K562 (cell line): ENCODE measurements at regions not wholly inside any gene's neighbourhood (a gene's known extent, or its start where the extent isn't known, plus 50 kb on each side); places are given as distances from the start of the nearest gene placed in this dataset.

Experiments
- ATAC-seq: fragments of 200-7000 bp; cut with Tn5 transposase; 3 replicates; pipeline ENCODE4 v1.9.1; 2020; ENCODE audit warnings: moderate library complexity
- BruUV-seq: library from RNA; stranded (reverse); fragments of 400-500 nt; replicated peaks from 2 replicates; lab custom pipeline; 2021; lab: Mats Ljungman, UMichigan
- CTCF ChIA-PET: fragments of 300-600 bp; formaldehyde crosslinking; extraction: SDS; loops from one replicate; lab custom pipeline; 2021; ENCODE audit warnings: low intra/inter-chr PET ratio; lab: Yijun Ruan, JAX
- POLR2A ChIA-PET: fragments of 300-600, 350-650 bp; sonication (Branson Sonifier 250); formaldehyde crosslinking; extraction: SDS; loops from one replicate; lab custom pipeline; 2021; ENCODE audit warnings: antibody characterized with exemption, inconsistent platforms; lab: Yijun Ruan, JAX
- DNase-seq, 4 experiments: peaks; one replicate each; pipeline versions ENCODE4 v3.0.0 to v3.0.0-alpha.2; 2011 to 2018; ENCODE audit warnings: low spot score in 3 of 4, mixed read lengths in 3 of 4; ENCODE audit errors: extremely low read depth in 1 of 4
- FAIRE-seq: peaks from 2 replicates; lab custom pipeline; 2011; peaks lifted over from hg19 to GRCh38; lab: Jason Lieb, UNC
- H2AFZ ChIP-seq: 2 replicates; pipeline ENCODE4 v1.6.0; 2011; ENCODE audit warnings: low read depth, low read length, control low read depth, inconsistent platforms
- H3K27ac ChIP-seq: fragments of 200-600 bp; 3 replicates; pipeline ENCODE4 v1.8.0; 2011; ENCODE audit warnings: low read depth, mild to moderate bottlenecking, control low read depth, inconsistent platforms, low read length, moderate library complexity, mixed read lengths; ENCODE audit errors: extremely low read depth
- H3K27me3 ChIP-seq, 2 experiments: fragments of 300-600 bp in 1 of 2; 2 replicates in 1 of 2; 3 replicates in 1 of 2; pipeline versions ENCODE4 v1.6.0 to v1.8.0; 2011; ENCODE audit warnings: inconsistent platforms in 2 of 2, low read length in 2 of 2, mild to moderate bottlenecking in 1 of 2, mixed read lengths in 1 of 2, moderate library complexity in 1 of 2; ENCODE audit not compliant: control insufficient read depth in 2 of 2, insufficient read depth in 2 of 2
- H3K36me3 ChIP-seq: fragments of 300-600 bp; 3 replicates; pipeline ENCODE4 v1.8.0; 2011; ENCODE audit warnings: mild to moderate bottlenecking, low read length, inconsistent platforms; ENCODE audit not compliant: control insufficient read depth, insufficient read depth
- H3K4me1 ChIP-seq, 2 experiments: fragments of 200-600 bp in 1 of 2; replicated peaks in 1 of 2; 2 replicates in 1 of 2; 3 replicates in 1 of 2; pipeline versions ENCODE4 v1.5.1 to v1.8.0; 2011; ENCODE audit warnings: inconsistent platforms in 2 of 2, low read length in 2 of 2, mild to moderate bottlenecking in 1 of 2, mixed read lengths in 1 of 2, moderate library complexity in 1 of 2; ENCODE audit not compliant: control insufficient read depth in 2 of 2, insufficient read depth in 2 of 2
- H3K4me2 ChIP-seq: 2 replicates; pipeline ENCODE4 v1.6.1; 2011; ENCODE audit warnings: low read length, control low read depth, inconsistent platforms, mixed read lengths; ENCODE audit not compliant: insufficient read depth
- H3K4me3 ChIP-seq: fragments of 200-600 bp; sonication (generic), shearing (Covaris generic); 2 replicates; pipeline ENCODE4 v1.5.1; 2016; ENCODE audit warnings: control low read depth, inconsistent platforms
- H3K79me2 ChIP-seq: fragments of 200-600 bp; 3 replicates; pipeline ENCODE4 v1.8.0; 2011; ENCODE audit warnings: low read length, inconsistent platforms; ENCODE audit not compliant: control insufficient read depth, insufficient read depth
- H3K9ac ChIP-seq, 2 experiments: 2 replicates each; pipeline versions ENCODE4 v1.6.0 to v1.6.1; 2011; ENCODE audit warnings: low read depth in 2 of 2, low read length in 2 of 2, control low read depth in 1 of 2, inconsistent platforms in 1 of 2, mild to moderate bottlenecking in 1 of 2, mixed read lengths in 1 of 2; ENCODE audit not compliant: insufficient read depth in 1 of 2
- H3K9me1 ChIP-seq: one replicate; pipeline ENCODE4 v1.6.0; 2011; ENCODE audit warnings: inconsistent platforms, mild to moderate bottlenecking, low read length, moderate library complexity; ENCODE audit not compliant: control insufficient read depth, insufficient read depth
- H3K9me3 ChIP-seq: replicated peaks from 2 replicates; pipeline ENCODE4 v1.5.1; 2011; ENCODE audit warnings: low read depth, low read length, inconsistent platforms; ENCODE audit not compliant: control insufficient read depth, insufficient read depth
- H4K20me1 ChIP-seq: replicated peaks from 2 replicates; pipeline ENCODE4 v1.6.1; 2011; ENCODE audit warnings: low read length, inconsistent platforms, mixed read lengths; ENCODE audit not compliant: control insufficient read depth, insufficient read depth
- E2F6 ChIP-seq, 2 experiments: IDR thresholded peaks; 2 replicates each; pipeline ENCODE4 v1.6.1; 2011; ENCODE audit warnings: borderline replicate concordance in 1 of 2, control low read depth in 1 of 2, low read depth in 1 of 2, low read length in 1 of 2, mild to moderate bottlenecking in 1 of 2, mixed read lengths in 1 of 2, moderate library complexity in 1 of 2; ENCODE audit not compliant: insufficient read depth in 1 of 2, insufficient read length in 1 of 2, poor library complexity in 1 of 2, severe bottlenecking in 1 of 2; ENCODE audit errors: extremely low read depth in 1 of 2
- L3MBTL2 ChIP-seq: fragments of 450-650 bp; IDR thresholded peaks from 2 replicates; pipeline ENCODE4 v1.6.1; 2016; ENCODE audit warnings: mild to moderate bottlenecking, moderate library complexity
- WGBS: fragments of 100-300 bp; shearing (Covaris generic); methylation state at CpG from one replicate; pipeline ENCODE4 v1.1.6; 2016; ENCODE audit warnings: low coverage, mixed read lengths; ENCODE audit not compliant: insufficient coverage; ENCODE audit errors: missing lambda C conversion rate; 5-methylcytosine and 5-hydroxymethylcytosine counted together
- in situ Hi-C: fragments of 300-500 bp; cut with MboI; formaldehyde crosslinking; loops from 4 replicates; pipeline ENCODE4 v1.15.0; 2018; ENCODE audit warnings: inconsistent platforms, mixed read lengths
- intact Hi-C: fragments of 100-400 bp; cut with micrococcal nuclease; formaldehyde crosslinking; loops from 2 replicates; pipeline ENCODE4 v1.14.2; 2022
- TF ChIP-seq, protein P1 (sequence below): sonication (generic); formaldehyde crosslinking; IDR thresholded peaks from 2 replicates; pipeline ENCODE4 v1.8.1; 2023; ENCODE audit warnings: mild to moderate bottlenecking, missing genetic modification reagents
- TF ChIP-seq, protein P2 (sequence below): sonication (generic); formaldehyde crosslinking; IDR thresholded peaks from 2 replicates; pipeline ENCODE4 v1.8.0; 2022; ENCODE audit warnings: missing genetic modification reagents, mild to moderate bottlenecking, borderline replicate concordance
- TF ChIP-seq, protein P3 (sequence below): fragments of 200-800 bp; sonication (Bioruptor generic); IDR thresholded peaks from 2 replicates; pipeline ENCODE4 v1.6.1; 2017; ENCODE audit warnings: missing genetic modification characterization, missing compliant biosample characterization

GRCh38 chr12:125239563-125239962 lies 174.3 kb downstream of the AACS start (continued):
- TF ChIP-seq, protein P1, sequence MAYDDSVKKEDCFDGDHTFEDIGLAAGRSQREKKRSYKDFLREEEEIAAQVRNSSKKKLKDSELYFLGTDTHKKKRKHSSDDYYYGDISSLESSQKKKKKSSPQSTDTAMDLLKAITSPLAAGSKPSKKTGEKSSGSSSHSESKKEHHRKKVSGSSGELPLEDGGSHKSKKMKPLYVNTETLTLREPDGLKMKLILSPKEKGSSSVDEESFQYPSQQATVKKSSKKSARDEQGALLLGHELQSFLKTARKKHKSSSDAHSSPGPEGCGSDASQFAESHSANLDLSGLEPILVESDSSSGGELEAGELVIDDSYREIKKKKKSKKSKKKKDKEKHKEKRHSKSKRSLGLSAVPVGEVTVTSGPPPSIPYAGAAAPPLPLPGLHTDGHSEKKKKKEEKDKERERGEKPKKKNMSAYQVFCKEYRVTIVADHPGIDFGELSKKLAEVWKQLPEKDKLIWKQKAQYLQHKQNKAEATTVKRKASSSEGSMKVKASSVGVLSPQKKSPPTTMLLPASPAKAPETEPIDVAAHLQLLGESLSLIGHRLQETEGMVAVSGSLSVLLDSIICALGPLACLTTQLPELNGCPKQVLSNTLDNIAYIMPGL = no peak
- TF ChIP-seq, protein P2, sequence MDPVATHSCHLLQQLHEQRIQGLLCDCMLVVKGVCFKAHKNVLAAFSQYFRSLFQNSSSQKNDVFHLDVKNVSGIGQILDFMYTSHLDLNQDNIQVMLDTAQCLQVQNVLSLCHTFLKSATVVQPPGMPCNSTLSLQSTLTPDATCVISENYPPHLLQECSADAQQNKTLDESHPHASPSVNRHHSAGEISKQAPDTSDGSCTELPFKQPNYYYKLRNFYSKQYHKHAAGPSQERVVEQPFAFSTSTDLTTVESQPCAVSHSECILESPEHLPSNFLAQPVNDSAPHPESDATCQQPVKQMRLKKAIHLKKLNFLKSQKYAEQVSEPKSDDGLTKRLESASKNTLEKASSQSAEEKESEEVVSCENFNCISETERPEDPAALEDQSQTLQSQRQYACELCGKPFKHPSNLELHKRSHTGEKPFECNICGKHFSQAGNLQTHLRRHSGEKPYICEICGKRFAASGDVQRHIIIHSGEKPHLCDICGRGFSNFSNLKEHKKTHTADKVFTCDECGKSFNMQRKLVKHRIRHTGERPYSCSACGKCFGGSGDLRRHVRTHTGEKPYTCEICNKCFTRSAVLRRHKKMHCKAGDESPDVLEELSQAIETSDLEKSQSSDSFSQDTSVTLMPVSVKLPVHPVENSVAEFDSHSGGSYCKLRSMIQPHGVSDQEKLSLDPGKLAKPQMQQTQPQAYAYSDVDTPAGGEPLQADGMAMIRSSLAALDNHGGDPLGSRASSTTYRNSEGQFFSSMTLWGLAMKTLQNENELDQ (CRISPR knock-in tag) = no peak

GRCh38 chr12:125240717-125241116 lies 175.5 kb downstream of the AACS start:
- no peaks in the 10 kb centered on the region for H3K4me1 ChIP-seq
- H3K36me3 ChIP-seq = no peaks in the 10 kb centered on the region
- H3K27me3 ChIP-seq = peaks cover 9 to 44% of the 10 kb centered on the region in 2 experiments; a peak in 4 of 5 replicates
- no peak overlapping the region for H3K27ac ChIP-seq
- no peaks in the 10 kb centered on the region for H3K9me1 ChIP-seq
- DNase-seq = no peak
- no peak overlapping the region; a peak in 1 of 4 replicates for H3K9ac ChIP-seq
- ChIA-PET CTCF (no interaction called here), POLR2A (interaction anchor here (1.0 to 1.1 kb wide), 2 partner anchors 9 to 15 kb away, joined by 3 read pairs; no protein-coding TSS in a partner anchor)
- H3K4me3 ChIP-seq = no peak overlapping the region
- FAIRE-seq = no peak
- no peaks in the 10 kb centered on the region for H4K20me1 ChIP-seq
- WGBS = 4% methylated on average over 17 of the region's 17 CpGs
- no peaks in the 10 kb centered on the region for H3K9me3 ChIP-seq
- no TSS peak for BruUV-seq
- H2AFZ ChIP-seq = no peak overlapping the region
- no peaks in the 10 kb centered on the region for H3K79me2 ChIP-seq
- H3K4me2 ChIP-seq = no peak overlapping the region
- ATAC-seq = no peak
- in situ Hi-C loops = no loop called here
- intact Hi-C loops = no loop called here
- peak in 1 of 2 experiments; percentile 33 for TF ChIP-seq E2F6 (IDR thresholded peaks at IDR 0.05; ENCODE audit: borderline replicate concordance in 1 of 2, extremely low read depth in 1 of 2, insufficient read depth in 1 of 2, insufficient read length in 1 of 2, low read depth in 1 of 2, low read length in 1 of 2, poor library complexity in 1 of 2, severe bottlenecking in 1 of 2)
- TF ChIP-seq, protein P3, sequence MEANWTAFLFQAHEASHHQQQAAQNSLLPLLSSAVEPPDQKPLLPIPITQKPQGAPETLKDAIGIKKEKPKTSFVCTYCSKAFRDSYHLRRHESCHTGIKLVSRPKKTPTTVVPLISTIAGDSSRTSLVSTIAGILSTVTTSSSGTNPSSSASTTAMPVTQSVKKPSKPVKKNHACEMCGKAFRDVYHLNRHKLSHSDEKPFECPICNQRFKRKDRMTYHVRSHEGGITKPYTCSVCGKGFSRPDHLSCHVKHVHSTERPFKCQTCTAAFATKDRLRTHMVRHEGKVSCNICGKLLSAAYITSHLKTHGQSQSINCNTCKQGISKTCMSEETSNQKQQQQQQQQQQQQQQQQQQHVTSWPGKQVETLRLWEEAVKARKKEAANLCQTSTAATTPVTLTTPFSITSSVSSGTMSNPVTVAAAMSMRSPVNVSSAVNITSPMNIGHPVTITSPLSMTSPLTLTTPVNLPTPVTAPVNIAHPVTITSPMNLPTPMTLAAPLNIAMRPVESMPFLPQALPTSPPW = no peak
- TF ChIP-seq L3MBTL2 = peak; percentile 49
